Stimulated activated CD8-positive, alpha-beta memory T cell treated with anti-CD3 and anti-CD28 coated beads, Interleukin-7, amount 100 ng/mL, for 48 hours (primary cell): ENCODE measurements at regions not wholly inside any gene's neighbourhood (a gene's known extent, or its start where the extent isn't known, plus 50 kb on each side); places are given as distances from the start of the nearest gene placed in this dataset.

Experiments used
- DNase-seq, 2 donors: peaks; one replicate each; pipeline ENCODE4 v3.0.0-alpha.2; 2020; ENCODE audit warnings: low read depth in 1 of 2; ENCODE audit errors: extremely low read depth in 1 of 2

GRCh38 chr6:169887529-169888140, 136.2 kb downstream of the ERMARD start:
- no peak for DNase-seq

GRCh38 chr6:169886631-169887227, 135.3 kb downstream of the ERMARD start:
- no peak for DNase-seq

- DNase-seq = no peak
These were observed 134.4 kb downstream of the ERMARD start for GRCh38 chr6:169885831-169886230.

GRCh38 chr6:169885131-169885530, 133.7 kb downstream of the ERMARD start:
- DNase-seq = no peak

- no peak for DNase-seq
These were observed 132.7 kb downstream of the ERMARD start for GRCh38 chr6:169884158-169884557.

- no peak for DNase-seq
These were observed 131.9 kb downstream of the ERMARD start for GRCh38 chr6:169883316-169883715.

- DNase-seq = no peak
These were observed 130.6 kb downstream of the ERMARD start for GRCh38 chr6:169881976-169882375.

- no peak for DNase-seq
These were observed 130.0 kb downstream of the ERMARD start for GRCh38 chr6:169881398-169881797.

GRCh38 chr6:169880516-169880915, 129.1 kb downstream of the ERMARD start:
- no peak for DNase-seq

GRCh38 chr6:169869301-169869700, 117.9 kb downstream of the ERMARD start:
- DNase-seq = no peak

- peak; percentile 30 to 36 for DNase-seq
These were observed 117.0 kb downstream of the ERMARD start for GRCh38 chr6:169868458-169868857.

- DNase-seq = no peak
These were observed 116.3 kb downstream of the ERMARD start for GRCh38 chr6:169867751-169868191.

GRCh38 chr6:169866668-169867521, 115.5 kb downstream of the ERMARD start:
- no peak for DNase-seq

- no peak for DNase-seq
These were observed 114.7 kb downstream of the ERMARD start for GRCh38 chr6:169866140-169866534.

- no peak for DNase-seq
These were observed 114.1 kb downstream of the ERMARD start for GRCh38 chr6:169865346-169866139.

- DNase-seq = no peak
These were observed 113.0 kb downstream of the ERMARD start for GRCh38 chr6:169864148-169865020.

- no peak for DNase-seq
These were observed 112.3 kb downstream of the ERMARD start for GRCh38 chr6:169863710-169864109.

GRCh38 chr6:169862892-169863525, 111.6 kb downstream of the ERMARD start:
- DNase-seq = no peak

GRCh38 chr6:169862043-169862891, 110.8 kb downstream of the ERMARD start:
- no peak for DNase-seq
